HG03571 (cell line): ENCODE measurements at regions not wholly inside any gene's neighbourhood (a gene's known extent, or its start where the extent isn't known, plus 50 kb on each side); places are given as distances from the start of the nearest gene placed in this dataset.
"Not testable (repeated sequence)": the region's sequence is repeated elsewhere in the genome, so short reads cannot be mapped to it uniquely, and the experiment has no call there.

Source experiments
- ATAC-seq: cut with Tn5 transposase; IDR thresholded peaks from one replicate; pipeline ENCODE4 v1.9.1; 2021; ENCODE audit not compliant: unreplicated experiment

DNA sequence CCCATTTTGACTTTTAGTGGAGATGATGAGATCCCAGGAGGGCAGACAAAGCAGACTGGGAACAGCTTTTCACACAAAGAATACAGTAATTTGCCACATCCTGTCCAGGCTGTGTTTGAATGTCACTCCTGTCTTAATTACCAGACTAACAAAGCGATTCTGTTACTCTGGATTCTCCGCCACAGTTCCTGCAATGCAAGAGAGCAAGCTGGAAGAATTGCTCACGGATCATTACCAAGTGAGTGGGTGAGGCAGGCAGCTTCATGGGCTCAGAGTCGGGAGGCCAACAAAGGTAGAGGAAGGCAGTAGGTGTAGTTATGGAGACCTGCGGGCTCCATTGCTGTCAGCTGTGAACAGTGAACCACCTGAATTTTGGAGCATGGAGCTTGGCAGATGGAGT, 250.5 kb upstream of the ATP5MC3 start:
- no peak for ATAC-seq

DNA sequence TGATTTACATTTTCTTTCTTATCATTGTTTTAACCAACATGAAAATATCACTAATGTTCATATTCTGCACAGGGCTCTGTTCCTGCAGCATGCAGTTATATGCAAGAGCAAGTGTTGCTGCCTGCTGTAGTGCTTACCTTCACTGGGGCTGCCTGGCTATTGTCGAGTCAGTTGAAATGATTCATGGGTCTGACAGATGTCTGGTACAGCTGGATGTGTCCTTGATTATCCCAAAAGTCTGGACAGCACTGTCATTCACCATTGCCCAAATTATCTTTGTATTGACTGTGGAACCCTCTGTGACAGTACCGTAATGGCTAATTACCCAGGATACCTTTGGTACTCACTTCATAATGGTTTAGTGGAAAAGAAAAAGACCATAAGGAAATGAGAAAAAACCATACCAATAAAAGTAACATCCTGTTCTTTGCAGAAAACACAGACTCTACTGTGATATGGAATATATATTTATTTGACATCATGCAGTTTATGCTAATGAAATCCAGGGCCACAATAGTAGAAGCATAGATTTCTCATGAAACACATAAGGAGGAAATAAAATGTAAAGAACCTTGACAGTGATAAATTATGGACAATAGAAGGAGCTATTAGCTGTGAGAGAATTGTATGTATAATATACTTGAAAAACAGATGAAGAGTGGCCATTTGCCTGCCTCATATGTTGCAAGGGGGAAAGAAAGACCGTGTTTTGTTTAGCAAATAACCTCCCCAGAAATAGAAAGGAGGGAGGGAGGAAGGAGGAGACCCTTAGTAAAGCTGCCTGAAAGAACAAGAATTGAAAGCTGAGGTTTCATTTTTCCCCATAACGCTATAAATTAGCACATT, 249.8 kb upstream of the ATP5MC3 start:
- ATAC-seq: no peak

DNA sequence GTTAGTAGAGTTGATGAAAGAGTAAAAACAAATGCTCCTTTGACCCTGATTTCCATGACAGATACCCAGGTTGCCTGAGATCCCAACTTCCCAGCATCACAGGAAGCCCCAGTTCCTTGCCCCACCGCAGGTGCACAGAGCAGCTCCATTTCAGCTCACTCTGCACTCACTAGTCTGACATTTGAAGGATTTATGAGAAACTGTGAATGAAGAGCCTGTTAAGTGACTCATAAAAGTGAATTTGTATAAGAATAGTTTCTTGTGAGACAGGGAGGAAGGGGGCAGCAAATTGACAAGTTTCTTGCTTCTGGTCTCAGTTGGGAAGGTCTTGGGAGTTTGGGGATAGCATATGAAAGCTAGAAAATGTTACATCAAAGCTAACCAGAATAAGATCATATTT, 248.7 kb upstream of the ATP5MC3 start:
- ATAC-seq: no peak

DNA sequence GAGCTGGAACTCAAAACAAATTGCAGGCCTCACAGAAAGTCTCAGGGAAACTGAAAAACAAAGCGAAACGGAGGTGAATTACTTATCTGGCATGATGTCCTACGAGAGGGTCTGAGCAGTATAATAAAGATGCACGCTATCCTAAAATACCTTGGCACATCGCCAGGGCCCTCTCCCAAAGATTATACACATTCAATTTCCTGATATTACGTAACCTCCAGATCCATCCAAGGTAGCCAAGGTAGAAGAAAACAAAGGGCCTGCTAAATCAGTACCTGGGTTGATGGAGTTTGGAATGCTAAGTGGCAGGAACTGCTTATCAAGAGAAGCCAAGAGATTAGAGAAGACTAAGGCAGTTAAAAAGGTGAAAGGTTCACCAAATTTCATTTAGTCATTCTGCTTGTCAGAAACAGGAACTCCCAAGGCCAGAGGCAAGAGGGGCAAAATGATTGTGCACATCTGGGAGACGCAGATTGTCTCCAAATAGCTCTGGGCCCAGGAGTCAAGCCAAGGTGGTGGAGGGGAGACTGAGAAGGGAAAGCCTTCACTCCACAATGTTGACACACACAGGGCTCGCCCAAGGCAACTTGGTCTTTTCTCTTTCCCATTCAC, 236.8 kb upstream of the ATP5MC3 start:
- no peak for ATAC-seq

DNA sequence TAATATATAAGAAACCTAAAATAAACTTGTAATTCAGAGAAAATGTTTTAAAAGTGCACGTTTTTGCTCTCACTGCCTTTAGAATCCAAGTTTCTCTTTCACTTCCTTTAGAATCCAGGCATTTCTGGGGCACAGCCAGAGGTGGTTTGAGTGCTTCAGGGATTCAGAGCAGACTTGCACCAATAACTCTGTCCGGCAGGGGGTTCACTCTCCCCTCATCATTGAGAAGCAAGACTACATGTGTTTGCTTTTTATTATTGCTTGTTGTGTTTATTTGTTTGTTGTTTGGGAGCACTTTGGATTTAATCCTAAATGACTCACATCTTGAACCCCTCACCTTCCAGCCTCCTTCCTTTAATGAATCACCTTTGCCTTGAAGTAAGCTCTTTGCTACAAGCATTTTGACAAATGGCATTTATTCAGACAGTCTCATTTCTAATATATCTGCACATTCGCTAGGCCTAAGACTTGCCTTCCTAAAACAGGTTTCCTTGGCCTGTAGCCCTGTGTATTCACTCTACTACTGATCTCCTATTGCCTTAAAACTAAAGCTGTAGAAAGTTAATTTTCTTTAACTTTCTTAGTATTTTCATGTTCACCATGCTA, 233.5 kb upstream of the ATP5MC3 start:
- ATAC-seq: peak; percentile 72

DNA sequence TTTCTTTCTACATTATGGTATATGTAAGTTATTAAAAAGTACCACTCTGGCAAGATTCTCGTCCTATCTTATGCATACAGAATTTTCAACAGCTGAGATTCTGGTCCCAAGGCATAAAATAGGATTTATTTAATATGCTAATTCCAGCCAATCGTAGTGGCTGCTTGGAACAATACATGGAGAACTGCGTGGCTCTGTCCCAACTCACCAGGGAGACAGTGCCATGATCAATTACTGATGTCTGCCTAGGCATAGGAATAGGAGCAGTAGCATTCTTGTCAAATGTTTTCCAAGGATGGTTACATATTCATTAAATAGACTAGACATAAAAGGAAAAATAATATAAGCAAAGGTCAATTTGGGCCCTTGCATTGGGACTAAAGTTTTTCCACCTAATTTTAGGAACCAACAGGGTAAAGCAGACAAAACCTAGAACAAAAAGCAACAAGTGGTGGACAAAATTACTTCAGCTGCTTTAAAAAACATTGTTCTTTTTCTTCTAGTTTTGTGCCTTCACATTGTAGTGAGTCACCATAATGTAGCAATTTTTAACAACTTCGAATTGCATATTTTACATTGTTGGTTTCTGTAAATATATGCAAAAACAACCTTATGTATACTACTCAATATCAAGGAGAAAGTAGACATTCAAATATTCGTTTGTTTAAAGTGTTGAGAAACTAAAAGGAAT, 232.8 kb upstream of the ATP5MC3 start:
- no peak for ATAC-seq

DNA sequence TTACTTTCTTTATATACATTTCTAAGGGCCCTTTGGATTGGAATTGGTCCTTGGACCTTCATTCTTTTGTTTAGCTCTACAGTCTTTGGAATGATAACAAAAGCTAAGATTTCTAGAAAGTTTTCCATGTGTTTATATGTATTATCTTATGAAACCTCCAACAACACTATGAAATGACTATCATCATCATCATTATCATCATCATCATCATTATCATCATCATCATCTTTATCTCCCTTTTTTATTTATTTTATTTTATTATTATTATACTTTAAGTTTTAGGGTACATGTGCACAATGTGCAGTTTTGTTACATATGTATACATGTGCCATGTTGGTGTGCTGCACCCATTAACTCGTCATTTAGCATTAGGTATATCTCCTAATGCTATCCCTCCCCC, 229.4 kb upstream of the ATP5MC3 start:
- not testable (repeated sequence) for ATAC-seq

DNA sequence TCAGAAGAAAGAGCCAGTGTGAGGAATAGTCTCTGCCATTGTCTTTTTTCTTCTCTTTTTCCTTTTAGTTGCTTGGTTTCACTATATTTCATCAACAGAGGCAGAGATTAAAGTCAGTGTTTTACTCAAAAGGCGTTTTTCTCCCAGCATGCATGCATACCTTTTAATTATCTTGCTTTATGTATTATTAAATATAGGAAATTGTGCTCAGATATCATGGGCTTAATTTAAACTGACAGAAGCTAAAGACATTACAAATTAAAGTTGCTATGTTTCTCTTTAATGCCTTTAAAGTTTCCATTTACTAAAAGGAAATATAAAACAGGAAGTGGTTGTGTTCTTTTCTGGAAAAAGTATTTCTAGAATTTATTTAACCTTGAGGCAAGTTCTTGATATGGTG, 223.3 kb upstream of the ATP5MC3 start:
- no peak for ATAC-seq

DNA sequence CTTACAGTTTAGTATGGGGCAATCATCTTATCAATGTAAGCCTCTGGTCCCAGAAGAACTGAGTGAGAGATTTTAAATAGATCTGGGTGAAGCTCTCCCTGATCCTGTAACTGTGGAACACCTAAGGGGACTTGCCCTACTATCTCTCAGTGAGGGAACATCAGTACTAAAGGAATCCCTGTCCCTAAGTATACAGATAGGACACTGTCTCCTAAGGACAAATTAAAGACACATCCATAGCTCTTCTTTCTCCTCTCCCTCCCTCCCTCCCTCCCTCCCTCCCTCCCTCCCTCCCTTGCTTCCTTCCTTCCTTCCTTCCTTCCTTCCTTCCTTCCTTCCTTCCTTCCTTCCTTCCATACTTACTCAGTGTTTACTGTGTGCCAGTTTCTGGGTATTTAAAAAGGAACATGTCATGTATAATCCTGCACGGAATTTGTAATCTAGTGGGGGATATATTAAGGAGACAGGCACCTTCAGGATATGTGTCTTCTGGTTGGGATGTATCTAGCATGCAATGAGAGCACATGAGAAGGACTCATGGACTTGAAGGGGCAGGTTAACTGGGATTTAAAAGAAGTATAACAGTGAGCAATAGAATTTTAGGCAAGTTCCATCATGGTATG, 222.2 kb upstream of the ATP5MC3 start:
- ATAC-seq: no peak

DNA sequence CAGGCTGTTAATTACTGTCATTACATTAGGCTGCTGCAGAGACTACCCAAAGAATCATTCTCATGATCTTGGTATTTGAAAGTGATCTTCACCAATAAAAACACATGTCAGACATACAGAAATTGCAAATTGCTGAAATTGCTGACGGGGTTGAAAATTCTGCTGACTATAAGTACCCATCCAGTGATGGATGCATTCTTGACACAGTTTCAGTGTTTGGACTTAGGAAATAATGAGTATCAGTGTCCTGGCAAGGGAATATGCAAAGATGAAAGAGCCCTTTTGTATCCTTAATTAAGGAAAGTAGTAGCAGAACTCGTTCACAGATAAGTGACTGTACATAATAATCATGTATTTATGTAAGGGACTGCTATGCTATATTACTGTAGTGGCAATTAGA, 221.1 kb upstream of the ATP5MC3 start:
- no peak for ATAC-seq

DNA sequence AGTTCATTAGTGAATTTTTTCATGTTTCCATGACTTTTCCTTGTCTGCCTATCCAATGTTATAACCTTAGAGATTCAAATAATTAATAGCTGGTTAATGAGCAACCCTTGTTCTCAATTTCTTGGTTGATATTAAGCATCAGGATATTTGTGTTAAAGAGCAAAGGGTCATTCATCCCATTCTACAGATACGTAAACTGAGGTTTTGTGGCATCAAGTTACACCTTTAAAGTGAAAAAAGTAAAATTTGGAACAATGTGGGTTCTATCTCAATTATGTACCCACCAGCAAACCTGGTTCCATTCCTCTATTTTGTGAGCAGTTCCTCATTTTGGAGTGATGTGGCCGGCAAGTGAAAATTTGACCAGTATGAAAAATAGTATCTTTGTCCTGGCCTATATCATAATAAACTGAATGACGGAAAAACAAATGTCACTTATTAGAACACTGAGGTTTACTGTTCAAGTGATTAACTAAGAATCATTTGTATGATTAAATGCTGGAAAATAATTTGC, 220.5 kb upstream of the ATP5MC3 start:
- ATAC-seq: no peak

DNA sequence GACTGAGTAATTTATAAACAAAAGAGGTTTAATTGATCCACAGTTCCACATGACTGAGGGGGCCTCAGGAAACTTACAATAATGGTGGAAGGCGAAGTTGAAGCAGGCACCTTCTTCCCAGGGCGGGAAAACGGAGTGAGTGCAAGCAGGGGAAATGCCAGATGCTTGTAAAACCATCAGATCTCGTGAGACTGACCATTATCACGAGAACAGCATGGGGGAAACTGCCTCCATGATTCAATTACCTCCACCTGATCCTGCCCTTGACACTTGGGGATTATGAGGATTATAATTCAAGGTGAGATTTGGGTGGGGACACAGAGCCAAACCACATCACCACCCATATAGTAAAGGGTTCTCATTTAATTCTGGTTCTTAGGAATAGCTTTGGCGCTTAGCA, 219.5 kb upstream of the ATP5MC3 start:
- no peak for ATAC-seq

DNA sequence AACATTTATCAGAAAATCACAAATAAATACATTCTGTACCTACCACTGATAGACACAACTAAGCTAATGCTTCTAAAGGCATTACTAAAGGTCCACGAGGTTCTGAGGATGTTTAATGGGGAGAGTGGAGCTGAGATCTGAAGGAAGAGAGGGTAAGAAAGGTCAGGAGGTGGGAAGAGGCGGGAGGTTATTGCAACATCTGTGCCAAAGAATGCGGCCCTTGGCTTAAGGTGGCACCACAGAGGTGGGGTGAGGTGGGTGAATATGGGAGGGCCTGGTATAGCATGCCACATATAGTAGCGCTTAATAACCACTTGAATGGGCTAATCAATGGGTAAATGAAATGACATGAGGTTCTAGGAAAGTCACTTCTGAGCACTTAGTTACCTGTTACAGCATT, 217.8 kb upstream of the ATP5MC3 start:
- ATAC-seq: no peak

DNA sequence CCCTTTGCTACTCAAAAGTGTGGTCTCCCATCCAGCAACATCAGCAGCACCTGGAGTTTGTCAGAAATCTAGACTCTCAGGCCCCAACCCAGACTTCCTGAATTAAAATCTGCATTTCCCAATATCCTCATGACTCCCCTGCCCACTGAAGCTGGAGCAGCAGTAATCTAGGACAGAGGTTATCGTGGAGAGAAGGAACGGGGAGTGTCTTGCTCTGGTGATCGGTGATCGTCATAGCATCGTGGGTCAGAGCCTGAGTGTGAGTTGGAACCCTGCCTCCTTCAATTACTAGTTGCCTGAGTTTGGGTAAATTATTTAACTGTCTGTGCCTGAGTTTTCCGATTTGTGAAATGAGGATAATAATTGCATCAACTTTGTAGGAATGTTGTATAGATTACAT, 217.3 kb upstream of the ATP5MC3 start:
- ATAC-seq: no peak

DNA sequence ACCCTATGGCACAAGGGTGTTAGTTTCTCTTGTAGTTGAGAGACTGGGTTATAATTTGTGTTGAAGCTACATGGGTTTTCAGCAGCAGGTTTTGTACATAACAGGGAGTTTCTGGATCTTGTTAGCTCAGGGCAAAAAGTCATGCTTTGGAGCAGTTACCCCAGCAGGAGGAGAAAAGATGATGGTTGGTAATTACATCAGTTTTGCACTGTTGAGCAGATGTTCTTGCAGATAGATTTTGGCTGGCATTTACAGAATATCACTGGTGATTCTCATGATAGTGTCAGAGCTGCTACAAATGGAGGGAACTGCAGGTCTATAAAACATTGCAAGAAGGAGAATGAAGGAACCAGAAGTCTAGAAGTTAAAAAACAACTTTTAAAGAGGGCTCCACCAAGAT, 215.2 kb upstream of the ATP5MC3 start:
- no peak for ATAC-seq

DNA sequence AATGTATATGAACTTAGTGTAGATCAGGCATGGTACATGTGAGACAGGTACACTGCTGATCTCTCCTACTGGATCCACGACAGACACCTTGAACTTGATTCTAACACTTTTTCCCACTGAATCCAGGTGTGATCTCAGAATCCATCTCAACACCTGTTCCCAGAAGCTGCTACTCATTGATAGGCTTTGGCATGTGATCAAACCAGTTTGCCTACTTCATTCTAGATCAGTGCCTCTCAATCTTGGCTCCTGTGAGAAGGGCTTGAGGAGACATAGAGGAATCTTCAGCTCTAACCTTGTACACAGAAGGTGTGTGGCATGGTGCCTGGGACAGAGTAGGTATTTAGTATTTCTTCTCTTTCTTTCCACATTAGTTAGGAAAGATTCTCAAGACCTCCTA, 212.3 kb upstream of the ATP5MC3 start:
- ATAC-seq: no peak

DNA sequence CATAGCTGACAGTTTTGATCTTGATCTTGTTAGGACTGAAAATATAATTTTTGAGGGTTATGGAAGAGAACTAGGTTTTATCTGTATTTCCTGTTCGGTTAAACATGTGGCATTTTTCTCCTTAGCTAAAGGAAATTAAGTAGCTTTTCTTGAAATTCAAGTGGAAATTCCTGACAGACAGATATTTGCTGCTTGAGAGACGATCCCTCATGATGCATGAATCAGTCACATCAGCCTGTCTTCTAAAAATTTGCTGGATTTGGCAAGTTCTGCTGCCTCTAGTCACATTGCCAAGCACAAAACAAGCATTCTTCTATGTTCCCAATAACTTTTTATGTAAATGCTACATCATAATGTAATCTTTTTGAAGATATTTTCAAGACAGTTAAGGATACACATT, 201.8 kb upstream of the ATP5MC3 start:
- ATAC-seq: no peak

DNA sequence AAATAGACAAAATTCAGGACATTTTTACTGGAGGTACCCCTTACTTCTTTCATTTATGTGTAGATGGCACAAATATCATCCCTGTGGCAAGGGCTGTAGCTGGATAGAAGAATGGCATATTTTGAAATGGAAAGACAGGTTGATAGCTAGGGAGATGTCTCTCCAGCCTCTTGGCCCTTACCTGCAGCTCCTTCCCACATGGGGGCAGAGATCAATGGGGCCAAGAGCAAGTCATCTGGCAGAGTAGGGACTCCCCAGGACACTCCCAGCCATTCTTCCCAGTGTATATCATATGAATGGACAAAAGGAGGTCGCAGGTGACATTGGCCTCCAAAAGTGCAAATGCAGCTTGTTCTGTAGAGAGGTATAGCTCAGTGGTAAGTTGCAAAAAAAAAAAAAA, 192.2 kb upstream of the ATP5MC3 start:
- ATAC-seq: no peak

DNA sequence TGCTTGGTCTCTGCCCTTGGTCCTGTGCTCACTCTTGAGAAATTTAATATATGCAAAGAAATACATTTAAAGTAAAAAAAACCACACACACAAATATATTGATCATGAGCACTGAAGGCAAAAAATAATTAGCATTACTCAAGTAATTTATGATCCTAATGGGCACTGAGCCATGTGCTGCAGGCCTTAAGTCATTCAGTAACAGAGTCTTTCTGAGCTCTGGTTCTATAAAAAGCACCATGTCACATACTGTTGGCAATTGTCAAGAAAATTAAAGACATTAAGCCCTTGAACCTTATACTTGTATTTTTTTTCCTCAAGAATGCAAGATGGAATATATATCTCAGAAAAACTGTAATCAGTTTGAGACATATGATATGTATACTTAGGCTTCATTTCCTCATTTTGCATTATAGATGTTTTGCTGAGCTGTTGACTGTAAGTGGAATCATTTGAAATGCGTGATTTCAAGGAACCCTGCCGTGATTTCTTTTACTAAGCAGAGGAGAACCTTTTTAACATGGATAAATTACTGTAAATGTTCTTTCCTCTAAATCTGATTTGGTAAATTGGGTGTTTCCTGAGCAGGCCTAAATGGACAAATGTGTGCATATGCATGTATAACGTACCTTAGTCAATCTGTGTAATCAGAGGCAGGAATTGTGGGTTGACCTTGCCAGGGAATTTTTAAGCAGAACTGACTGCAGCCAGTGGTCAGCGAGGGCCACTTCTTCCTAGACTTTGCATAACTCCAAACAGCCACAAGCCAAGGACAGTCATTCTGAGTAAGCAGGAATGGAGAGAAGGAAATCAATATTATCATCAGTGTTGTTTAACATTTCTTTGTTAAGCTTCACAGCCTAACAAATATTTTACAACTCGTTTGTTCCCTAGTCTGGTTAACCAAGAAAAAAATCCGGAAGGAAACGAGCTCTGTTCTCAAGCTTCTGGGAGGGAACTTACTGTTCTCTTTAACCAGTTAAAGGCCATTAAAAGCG, 191.5 kb upstream of the ATP5MC3 start:
- no peak for ATAC-seq

DNA sequence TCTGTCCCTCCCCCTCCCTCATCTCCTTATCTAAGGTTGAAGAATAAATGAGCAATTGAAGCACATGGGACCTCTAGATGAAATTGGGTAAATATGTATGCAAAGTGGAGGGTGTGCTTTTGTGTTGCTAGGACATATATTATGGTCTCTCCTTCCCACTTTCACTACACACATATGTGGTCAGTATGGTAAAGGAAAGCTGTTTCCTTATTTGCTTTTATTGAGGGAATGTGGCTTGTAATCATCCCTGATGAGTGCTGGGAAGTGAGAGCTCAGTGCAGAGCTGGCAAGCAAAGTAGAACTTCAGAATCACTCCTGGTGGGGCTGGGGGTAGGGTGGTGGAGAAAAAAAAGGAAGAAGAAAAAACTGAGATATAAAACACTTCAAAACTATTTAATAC, 189.9 kb upstream of the ATP5MC3 start:
- ATAC-seq: no peak
